ENCODE measurements at regions not wholly inside any gene's neighbourhood (a gene's known extent, or its start where the extent isn't known, plus 50 kb on each side); places are given as distances from the start of the nearest gene placed in this dataset.

- Histone ChIP-seq H3K27me3 (ENCODE audit: control insufficient read depth, insufficient read depth, low read length) (no peaks in the 10 kb centered on the region), H3K9ac (ENCODE audit: low read length) (no peak overlapping the region), H3K9me3 (ENCODE audit: control insufficient read depth, insufficient read depth, low read depth, low read length) (no peaks in the 10 kb centered on the region), H3K36me3 (ENCODE audit: control insufficient read depth, insufficient read depth, low read length) (no peaks in the 10 kb centered on the region), H3K4me1 (ENCODE audit: control insufficient read depth, insufficient read depth, low read length) (peaks cover 24% of the 10 kb centered on the region), H3K4me3 (ENCODE audit: low read depth, low read length) (no peak overlapping the region), H3K27ac (ENCODE audit: low read depth, low read length) (no peak overlapping the region)
These were observed 398.4 kb upstream of the TBL1XR1 start for GRCh38 chr3:177595530-177596188.

- H3K9ac ChIP-seq (ENCODE audit: low read length): no peak overlapping the region
- no peaks in the 10 kb centered on the region for H3K36me3 ChIP-seq (ENCODE audit: control insufficient read depth, insufficient read depth, low read length)
- H3K4me3 ChIP-seq (ENCODE audit: low read depth, low read length): no peak overlapping the region
- H3K9me3 ChIP-seq (ENCODE audit: control insufficient read depth, insufficient read depth, low read depth, low read length): no peaks in the 10 kb centered on the region
- H3K4me1 ChIP-seq (ENCODE audit: control insufficient read depth, insufficient read depth, low read length): peaks cover 22% of the 10 kb centered on the region
- H3K27ac ChIP-seq (ENCODE audit: low read depth, low read length): no peak overlapping the region
- no peaks in the 10 kb centered on the region for H3K27me3 ChIP-seq (ENCODE audit: control insufficient read depth, insufficient read depth, low read length)
These were observed 399.1 kb upstream of the TBL1XR1 start for GRCh38 chr3:177596248-177596815.

GRCh38 chr3:177596816-177597271 is 399.6 kb upstream of the TBL1XR1 start:
- no peaks in the 10 kb centered on the region for H3K36me3 ChIP-seq (ENCODE audit: control insufficient read depth, insufficient read depth, low read length)
- no peak overlapping the region for H3K27ac ChIP-seq (ENCODE audit: low read depth, low read length)
- no peaks in the 10 kb centered on the region for H3K27me3 ChIP-seq (ENCODE audit: control insufficient read depth, insufficient read depth, low read length)
- no peak overlapping the region for H3K4me3 ChIP-seq (ENCODE audit: low read depth, low read length)
- no peak overlapping the region for H3K9ac ChIP-seq (ENCODE audit: low read length)
- H3K4me1 ChIP-seq (ENCODE audit: control insufficient read depth, insufficient read depth, low read length): peaks cover 20% of the 10 kb centered on the region
- H3K9me3 ChIP-seq (ENCODE audit: control insufficient read depth, insufficient read depth, low read depth, low read length): no peaks in the 10 kb centered on the region

- no peaks in the 10 kb centered on the region for H3K27me3 ChIP-seq (ENCODE audit: control insufficient read depth, insufficient read depth, low read length)
- no peaks in the 10 kb centered on the region for H3K36me3 ChIP-seq (ENCODE audit: control insufficient read depth, insufficient read depth, low read length)
- H3K9ac ChIP-seq (ENCODE audit: low read length): no peak overlapping the region
- peaks cover 21% of the 10 kb centered on the region for H3K4me1 ChIP-seq (ENCODE audit: control insufficient read depth, insufficient read depth, low read length)
- no peaks in the 10 kb centered on the region for H3K9me3 ChIP-seq (ENCODE audit: control insufficient read depth, insufficient read depth, low read depth, low read length)
- H3K27ac ChIP-seq (ENCODE audit: low read depth, low read length): no peak overlapping the region
- H3K4me3 ChIP-seq (ENCODE audit: low read depth, low read length): no peak overlapping the region
These were observed 400.2 kb upstream of the TBL1XR1 start for GRCh38 chr3:177597311-177598096.

GRCh38 chr3:177598097-177598833 is 401.0 kb upstream of the TBL1XR1 start:
- H3K4me3 ChIP-seq (ENCODE audit: low read depth, low read length): no peak overlapping the region
- no peaks in the 10 kb centered on the region for H3K36me3 ChIP-seq (ENCODE audit: control insufficient read depth, insufficient read depth, low read length)
- H3K27me3 ChIP-seq (ENCODE audit: control insufficient read depth, insufficient read depth, low read length): no peaks in the 10 kb centered on the region
- no peak overlapping the region for H3K27ac ChIP-seq (ENCODE audit: low read depth, low read length)
- no peaks in the 10 kb centered on the region for H3K9me3 ChIP-seq (ENCODE audit: control insufficient read depth, insufficient read depth, low read depth, low read length)
- no peak overlapping the region for H3K9ac ChIP-seq (ENCODE audit: low read length)
- peaks cover 24% of the 10 kb centered on the region for H3K4me1 ChIP-seq (ENCODE audit: control insufficient read depth, insufficient read depth, low read length)

- Histone ChIP-seq H3K4me3 (ENCODE audit: low read depth, low read length) (no peak overlapping the region), H3K4me1 (ENCODE audit: control insufficient read depth, insufficient read depth, low read length) (peaks cover 26% of the 10 kb centered on the region), H3K36me3 (ENCODE audit: control insufficient read depth, insufficient read depth, low read length) (no peaks in the 10 kb centered on the region), H3K27me3 (ENCODE audit: control insufficient read depth, insufficient read depth, low read length) (no peaks in the 10 kb centered on the region), H3K27ac (ENCODE audit: low read depth, low read length) (no peak overlapping the region), H3K9me3 (ENCODE audit: control insufficient read depth, insufficient read depth, low read depth, low read length) (no peaks in the 10 kb centered on the region), H3K9ac (ENCODE audit: low read length) (no peak overlapping the region)
These were observed 402.0 kb upstream of the TBL1XR1 start for GRCh38 chr3:177599326-177599725.

GRCh38 chr3:177599837-177600236 is 402.6 kb upstream of the TBL1XR1 start:
- H3K9ac ChIP-seq (ENCODE audit: low read length): no peak overlapping the region
- no peak overlapping the region for H3K4me3 ChIP-seq (ENCODE audit: low read depth, low read length)
- H3K27me3 ChIP-seq (ENCODE audit: control insufficient read depth, insufficient read depth, low read length): no peaks in the 10 kb centered on the region
- H3K27ac ChIP-seq (ENCODE audit: low read depth, low read length): no peak overlapping the region
- no peaks in the 10 kb centered on the region for H3K9me3 ChIP-seq (ENCODE audit: control insufficient read depth, insufficient read depth, low read depth, low read length)
- H3K36me3 ChIP-seq (ENCODE audit: control insufficient read depth, insufficient read depth, low read length): no peaks in the 10 kb centered on the region
- peaks cover 26% of the 10 kb centered on the region for H3K4me1 ChIP-seq (ENCODE audit: control insufficient read depth, insufficient read depth, low read length)

GRCh38 chr3:177600411-177600810 is 403.1 kb upstream of the TBL1XR1 start:
- H3K36me3 ChIP-seq (ENCODE audit: control insufficient read depth, insufficient read depth, low read length): no peaks in the 10 kb centered on the region

GRCh38 chr3:177601152-177601551 is 403.9 kb upstream of the TBL1XR1 start:
- Histone ChIP-seq H3K9ac (ENCODE audit: low read length) (no peak overlapping the region), H3K36me3 (ENCODE audit: control insufficient read depth, insufficient read depth, low read length) (no peaks in the 10 kb centered on the region), H3K9me3 (ENCODE audit: control insufficient read depth, insufficient read depth, low read depth, low read length) (peaks cover 5% of the 10 kb centered on the region; the same call in 1 of the 2 replicates), H3K4me3 (ENCODE audit: low read depth, low read length) (no peak overlapping the region), H3K4me1 (ENCODE audit: control insufficient read depth, insufficient read depth, low read length) (peaks cover 26% of the 10 kb centered on the region), H3K27me3 (ENCODE audit: control insufficient read depth, insufficient read depth, low read length) (no peaks in the 10 kb centered on the region), H3K27ac (ENCODE audit: low read depth, low read length) (no peak overlapping the region)

More at GRCh38 chr3:177600411-177600810, 403.1 kb upstream of the TBL1XR1 start:
- Histone ChIP-seq H3K4me1 (ENCODE audit: control insufficient read depth, insufficient read depth, low read length) (peaks cover 26% of the 10 kb centered on the region), H3K9ac (ENCODE audit: low read length) (no peak overlapping the region), H3K27ac (ENCODE audit: low read depth, low read length) (no peak overlapping the region), H3K4me3 (ENCODE audit: low read depth, low read length) (no peak overlapping the region), H3K9me3 (ENCODE audit: control insufficient read depth, insufficient read depth, low read depth, low read length) (peaks cover 5% of the 10 kb centered on the region; the same call in 1 of the 2 replicates), H3K27me3 (ENCODE audit: control insufficient read depth, insufficient read depth, low read length) (no peaks in the 10 kb centered on the region)

GRCh38 chr3:177602601-177603147 is 405.4 kb upstream of the TBL1XR1 start:
- Histone ChIP-seq H3K4me3 (ENCODE audit: low read depth, low read length) (no peak overlapping the region), H3K9me3 (ENCODE audit: control insufficient read depth, insufficient read depth, low read depth, low read length) (peaks cover 5% of the 10 kb centered on the region; the same call in 1 of the 2 replicates)

More at GRCh38 chr3:177602601-177603147, 405.4 kb upstream of the TBL1XR1 start:
- Histone ChIP-seq H3K4me1 (ENCODE audit: control insufficient read depth, insufficient read depth, low read length) (peaks cover 30% of the 10 kb centered on the region), H3K27me3 (ENCODE audit: control insufficient read depth, insufficient read depth, low read length) (no peaks in the 10 kb centered on the region), H3K27ac (ENCODE audit: low read depth, low read length) (no peak overlapping the region), H3K36me3 (ENCODE audit: control insufficient read depth, insufficient read depth, low read length) (no peaks in the 10 kb centered on the region), H3K9ac (ENCODE audit: low read length) (no peak overlapping the region)

Measured in HUES6 (cell line).